Esophagus muscularis mucosa (tissue), 4 donors: ENCODE measurements at regions not wholly inside any gene's neighbourhood (a gene's known extent, or its start where the extent isn't known, plus 50 kb on each side); places are given as distances from the start of the nearest gene placed in this dataset.

Source experiments
- DNase-seq: peaks from one replicate; pipeline ENCODE4 v3.0.0-alpha.2; 2017; ENCODE audit errors: extremely low spot score
- H3K27ac ChIP-seq, 4 donors: fragments of 200-600 bp; sonication (generic); replicated peaks in 1 of 4; 1 replicate in 3 of 4; 2 replicates in 1 of 4; pipeline ENCODE4 v1.5.1; 2016 to 2019; ENCODE audit warnings: mild to moderate bottlenecking in 1 of 4
- H3K27me3 ChIP-seq, 4 donors: fragments of 200-600 bp; sonication (generic); one replicate each; pipeline versions ENCODE4 v1.5.1 to v1.6.0; 2016 to 2019
- H3K36me3 ChIP-seq, 4 donors: fragments of 200-600 bp; sonication (generic); one replicate each; pipeline ENCODE4 v1.5.1; 2016 to 2019
- H3K4me1 ChIP-seq, 4 donors: fragments of 200-600 bp; sonication (generic); one replicate each; pipeline ENCODE4 v1.5.1; 2016 to 2019
- H3K4me3 ChIP-seq, 4 donors: fragments of 200-600 bp; sonication (generic); 1 replicate in 2 of 4; 2 replicates in 2 of 4; pipeline ENCODE4 v1.5.1; 2016 to 2019; ENCODE audit warnings: mild to moderate bottlenecking in 4 of 4, moderate library complexity in 1 of 4
- H3K9me3 ChIP-seq, 4 donors: fragments of 200-600 bp; sonication (generic); 1 replicate in 3 of 4; 2 replicates in 1 of 4; pipeline ENCODE4 v1.5.1; 2016 to 2019
- EP300 ChIP-seq: sonication (generic); formaldehyde crosslinking; IDR thresholded peaks from one replicate; pipeline ENCODE4 v1.6.1; 2017; ENCODE audit warnings: antibody characterized with exemption
- POLR2A ChIP-seq: fragments of 450-650 bp; IDR thresholded peaks from one replicate; pipeline ENCODE4 v1.6.1; 2017; ENCODE audit warnings: antibody characterized with exemption, moderate library complexity, mild to moderate bottlenecking, low read depth
- POLR2AphosphoS5 ChIP-seq, 2 donors: sonication (generic); formaldehyde crosslinking; IDR thresholded peaks; one replicate each; pipeline ENCODE4 v1.6.1; 2017; ENCODE audit warnings: antibody characterized with exemption in 2 of 2
- WGBS: methylation state at CpG from one replicate; pipeline ENCODE4 v1.1.5; 2018; 5-methylcytosine and 5-hydroxymethylcytosine counted together
- intact Hi-C: fragments of 100-400 bp; cut with DNase I; formaldehyde crosslinking; loops from one replicate; pipeline ENCODE4 v1.15.1; 2023
- TF ChIP-seq, protein P1 (sequence below), 3 experiments: fragments of 200-600 bp in 2 of 3; fragments of 450-650 bp in 1 of 3; sonication (generic) in 2 of 3; IDR thresholded peaks; one replicate each; pipeline ENCODE4 v1.5.1; 2017 to 2019; ENCODE audit warnings: antibody characterized with exemption in 3 of 3, mild to moderate bottlenecking in 2 of 3, moderate library complexity in 1 of 3

GRCh38 chr4:127045861-127046260 is 586.9 kb upstream of the INTU start:
- no peaks in the 10 kb centered on the region for H3K4me1 ChIP-seq
- H3K27ac ChIP-seq: no peak overlapping the region
- H3K36me3 ChIP-seq: no peaks in the 10 kb centered on the region
- H3K4me3 ChIP-seq: no peak overlapping the region
- no peak for TF ChIP-seq EP300
- TF ChIP-seq, protein P1, sequence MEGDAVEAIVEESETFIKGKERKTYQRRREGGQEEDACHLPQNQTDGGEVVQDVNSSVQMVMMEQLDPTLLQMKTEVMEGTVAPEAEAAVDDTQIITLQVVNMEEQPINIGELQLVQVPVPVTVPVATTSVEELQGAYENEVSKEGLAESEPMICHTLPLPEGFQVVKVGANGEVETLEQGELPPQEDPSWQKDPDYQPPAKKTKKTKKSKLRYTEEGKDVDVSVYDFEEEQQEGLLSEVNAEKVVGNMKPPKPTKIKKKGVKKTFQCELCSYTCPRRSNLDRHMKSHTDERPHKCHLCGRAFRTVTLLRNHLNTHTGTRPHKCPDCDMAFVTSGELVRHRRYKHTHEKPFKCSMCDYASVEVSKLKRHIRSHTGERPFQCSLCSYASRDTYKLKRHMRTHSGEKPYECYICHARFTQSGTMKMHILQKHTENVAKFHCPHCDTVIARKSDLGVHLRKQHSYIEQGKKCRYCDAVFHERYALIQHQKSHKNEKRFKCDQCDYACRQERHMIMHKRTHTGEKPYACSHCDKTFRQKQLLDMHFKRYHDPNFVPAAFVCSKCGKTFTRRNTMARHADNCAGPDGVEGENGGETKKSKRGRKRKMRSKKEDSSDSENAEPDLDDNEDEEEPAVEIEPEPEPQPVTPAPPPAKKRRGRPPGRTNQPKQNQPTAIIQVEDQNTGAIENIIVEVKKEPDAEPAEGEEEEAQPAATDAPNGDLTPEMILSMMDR (IDR thresholded peaks at IDR 0.05): no peak
- no peak for TF ChIP-seq POLR2AphosphoS5 (IDR thresholded peaks at IDR 0.05)
- TF ChIP-seq POLR2A: no peak
- H3K9me3 ChIP-seq: no peaks in the 10 kb centered on the region
- H3K27me3 ChIP-seq: no peaks in the 10 kb centered on the region
- no peak for DNase-seq
- intact Hi-C loops: no loop called here
- 94% methylated on average over 1 of the region's 1 CpG for WGBS

GRCh38 chr4:127047930-127048329 is 584.8 kb upstream of the INTU start:
- 77% methylated on average over 1 of the region's 1 CpG for WGBS
- H3K4me3 ChIP-seq: no peak overlapping the region
- TF ChIP-seq, protein P1 (IDR thresholded peaks at IDR 0.05): no peak
- TF ChIP-seq POLR2AphosphoS5 (IDR thresholded peaks at IDR 0.05): no peak
- H3K27ac ChIP-seq: no peak overlapping the region
- H3K9me3 ChIP-seq: no peaks in the 10 kb centered on the region
- intact Hi-C loops: no loop called here
- no peaks in the 10 kb centered on the region for H3K36me3 ChIP-seq
- DNase-seq: no peak
- no peaks in the 10 kb centered on the region for H3K27me3 ChIP-seq
- no peaks in the 10 kb centered on the region for H3K4me1 ChIP-seq

GRCh38 chr4:127048376-127049044 is 584.2 kb upstream of the INTU start:
- no peak overlapping the region for H3K4me3 ChIP-seq
- H3K9me3 ChIP-seq: no peaks in the 10 kb centered on the region
- H3K27ac ChIP-seq: no peak overlapping the region
- DNase-seq: no peak
- intact Hi-C loops: no loop called here
- no peak for TF ChIP-seq POLR2A
- no peak for TF ChIP-seq EP300
- no peak for TF ChIP-seq POLR2AphosphoS5 (IDR thresholded peaks at IDR 0.05)
- TF ChIP-seq, protein P1 (IDR thresholded peaks at IDR 0.05): no peak
- no peaks in the 10 kb centered on the region for H3K36me3 ChIP-seq
- no peaks in the 10 kb centered on the region for H3K27me3 ChIP-seq
- H3K4me1 ChIP-seq: no peaks in the 10 kb centered on the region
- WGBS: 100% methylated on average over 3 of the region's 3 CpGs

DNA sequence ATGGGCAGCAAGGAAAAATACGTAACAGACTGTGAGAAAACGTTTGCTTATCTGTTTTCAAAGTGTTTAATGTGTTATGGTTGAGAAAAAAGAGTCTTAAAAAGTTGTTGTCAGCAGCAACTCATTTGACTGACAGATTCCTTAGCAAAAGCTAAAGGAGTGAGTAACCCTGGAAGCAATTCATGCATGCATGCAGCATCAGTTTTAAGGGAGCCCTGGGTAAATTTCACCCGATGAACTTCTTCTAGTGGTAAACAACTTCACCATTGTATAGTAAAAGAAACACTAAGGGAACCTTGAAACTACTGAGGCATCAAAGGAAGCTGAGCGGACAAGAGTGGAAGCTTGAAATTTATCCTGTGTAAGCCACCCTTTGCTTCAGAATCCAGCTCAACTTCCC is 583.2 kb upstream of the INTU start:
- 79% methylated on average over 4 of the region's 4 CpGs for WGBS
- H3K9me3 ChIP-seq: no peaks in the 10 kb centered on the region

DNA sequence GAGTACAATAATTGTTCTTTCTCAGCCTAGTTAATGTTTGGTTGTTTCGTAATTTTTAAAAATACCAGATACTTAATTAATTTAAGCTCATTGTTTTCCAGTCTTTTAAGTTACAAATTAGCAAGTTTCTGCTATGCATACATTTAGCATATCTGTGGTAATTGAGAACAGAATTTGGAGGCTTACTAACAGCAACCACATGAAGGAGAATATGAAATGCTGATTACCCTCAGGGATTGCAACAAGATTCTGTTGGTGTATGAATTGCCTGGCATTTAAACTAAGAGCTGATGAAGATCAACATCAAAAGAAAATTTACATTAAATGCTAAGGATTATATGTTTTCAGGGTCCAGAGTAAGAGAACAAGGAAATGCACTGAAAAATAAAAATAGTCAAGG is 580.0 kb upstream of the INTU start:
- no peak for DNase-seq
- no peaks in the 10 kb centered on the region for H3K27me3 ChIP-seq
- intact Hi-C loops: no loop called here
- no peak overlapping the region for H3K27ac ChIP-seq
- H3K36me3 ChIP-seq: no peaks in the 10 kb centered on the region
- whole genome bisulfite sequencing: 91% methylated on average over 1 of the region's 1 CpG
- no peak overlapping the region for H3K4me3 ChIP-seq
- peaks cover 0 to 19% (median 9%) of the 10 kb centered on the region in 4 donors for H3K9me3 ChIP-seq
- no peaks in the 10 kb centered on the region for H3K4me1 ChIP-seq
- TF ChIP-seq POLR2AphosphoS5 (IDR thresholded peaks at IDR 0.05) (no peak), POLR2A (no peak), EP300 (no peak)
- TF ChIP-seq, protein P1 (IDR thresholded peaks at IDR 0.05): no peak

More for the DNA sequence above, 583.2 kb upstream of the INTU start:
- Histone ChIP-seq H3K27me3 (no peaks in the 10 kb centered on the region), H3K4me1 (no peaks in the 10 kb centered on the region), H3K4me3 (no peak overlapping the region), H3K36me3 (no peaks in the 10 kb centered on the region), H3K27ac (no peak overlapping the region)
- TF ChIP-seq, protein P1 (IDR thresholded peaks at IDR 0.05): no peak
- no peak for TF ChIP-seq POLR2AphosphoS5 (IDR thresholded peaks at IDR 0.05)
- intact Hi-C loops: no loop called here
- DNase-seq: no peak
